HepG2 (cell line): ENCODE measurements at regions not wholly inside any gene's neighbourhood (a gene's known extent, or its start where the extent isn't known, plus 50 kb on each side); places are given as distances from the start of the nearest gene placed in this dataset.

Experiments used
- HES4 ChIP-seq: sonication (generic); formaldehyde crosslinking; IDR thresholded peaks from 2 replicates; pipeline ENCODE4 v1.9.0; 2021; ENCODE audit warnings: mild to moderate bottlenecking, missing genetic modification reagents, borderline replicate concordance
- PHF20 ChIP-seq: sonication (generic); formaldehyde crosslinking; IDR thresholded peaks from 2 replicates; pipeline ENCODE4 v1.5.0; 2020; ENCODE audit warnings: mild to moderate bottlenecking, missing genetic modification reagents
- POGZ ChIP-seq: sonication (generic); formaldehyde crosslinking; IDR thresholded peaks from 2 replicates; pipeline ENCODE4 v1.4.0; 2020; ENCODE audit warnings: mild to moderate bottlenecking, missing genetic modification reagents
- PRPF4 ChIP-seq: fragments of 200-400 bp; formaldehyde crosslinking; IDR thresholded peaks from 2 replicates; pipeline ENCODE4 v1.6.1; 2016; ENCODE audit warnings: low read length, low read depth; ENCODE audit not compliant: poor library complexity, severe bottlenecking
- RBAK ChIP-seq: sonication (generic); formaldehyde crosslinking; IDR thresholded peaks from 2 replicates; pipeline ENCODE4 v1.5.1; 2020; ENCODE audit warnings: mild to moderate bottlenecking, missing genetic modification reagents
- RBFOX2 ChIP-seq: fragments of 200-400 bp; formaldehyde crosslinking; IDR thresholded peaks from 2 replicates; pipeline ENCODE4 v1.6.1; 2017; ENCODE audit warnings: low read depth, mild to moderate bottlenecking, low read length
- SALL2 ChIP-seq: sonication (generic); formaldehyde crosslinking; IDR thresholded peaks from 2 replicates; pipeline ENCODE4 v1.8.1; 2023; ENCODE audit warnings: mild to moderate bottlenecking, missing genetic modification reagents, inconsistent platforms
- ZC3H13 ChIP-seq: sonication (generic); formaldehyde crosslinking; IDR thresholded peaks from 2 replicates; pipeline ENCODE4 v1.8.1; 2023; ENCODE audit warnings: mild to moderate bottlenecking, missing genetic modification reagents, moderate library complexity
- ZFP36L1 ChIP-seq: sonication (generic); formaldehyde crosslinking; IDR thresholded peaks from 2 replicates; pipeline ENCODE4 v1.8.0; 2022; ENCODE audit warnings: mild to moderate bottlenecking, missing genetic modification reagents, moderate library complexity
- ZNF12 ChIP-seq: sonication (generic); formaldehyde crosslinking; IDR thresholded peaks from 2 replicates; pipeline ENCODE4 v1.5.0; 2020; ENCODE audit warnings: missing genetic modification reagents
- ZNF292 ChIP-seq: sonication (generic); formaldehyde crosslinking; IDR thresholded peaks from 2 replicates; pipeline ENCODE4 v1.8.1; 2022; ENCODE audit warnings: mild to moderate bottlenecking, low read depth, missing genetic modification reagents, borderline replicate concordance
- ZNF33A ChIP-seq: sonication (generic); formaldehyde crosslinking; IDR thresholded peaks from 2 replicates; pipeline ENCODE4 v1.5.1; 2020; ENCODE audit warnings: missing genetic modification reagents, mild to moderate bottlenecking, moderate library complexity, borderline replicate concordance
- ZNF383 ChIP-seq: sonication (generic); formaldehyde crosslinking; IDR thresholded peaks from 2 replicates; pipeline ENCODE4 v1.4.0; 2020; ENCODE audit warnings: missing genetic modification reagents, mild to moderate bottlenecking, borderline replicate concordance
- ZNF44 ChIP-seq: sonication (generic); formaldehyde crosslinking; IDR thresholded peaks from 2 replicates; pipeline ENCODE4 v1.5.1; 2020; ENCODE audit warnings: mild to moderate bottlenecking, missing genetic modification reagents
- ZNF589 ChIP-seq: sonication (generic); formaldehyde crosslinking; conservative IDR thresholded peaks from 2 replicates; pipeline ENCODE4 v1.8.0; 2022; ENCODE audit warnings: mild to moderate bottlenecking, moderate library complexity, missing genetic modification reagents
- ZNF720 ChIP-seq: sonication (generic); formaldehyde crosslinking; IDR thresholded peaks from 2 replicates; pipeline ENCODE4 v1.4.0; 2020; ENCODE audit warnings: missing genetic modification reagents
- ZSCAN21 ChIP-seq: sonication (generic); formaldehyde crosslinking; IDR thresholded peaks from 2 replicates; pipeline ENCODE4 v1.8.0; 2022; ENCODE audit warnings: mild to moderate bottlenecking, missing genetic modification reagents, moderate library complexity, borderline replicate concordance
- TF ChIP-seq, protein P1 (sequence below): sonication (generic); formaldehyde crosslinking; conservative IDR thresholded peaks from 2 replicates; pipeline ENCODE4 v1.4.0; 2020; ENCODE audit warnings: missing genetic modification reagents
- TF ChIP-seq, protein P2 (sequence below): IDR thresholded peaks from 2 replicates; pipeline ENCODE4 v1.6.1; 2016; ENCODE audit warnings: missing compliant biosample characterization, missing genetic modification reagents, borderline replicate concordance
- TF ChIP-seq, protein P3 (sequence below): sonication (generic); formaldehyde crosslinking; IDR thresholded peaks from 2 replicates; pipeline ENCODE4 v1.4.0; 2020; ENCODE audit warnings: low read depth, mild to moderate bottlenecking, missing genetic modification reagents
- TF ChIP-seq, protein P4 (sequence below): IDR thresholded peaks from 2 replicates; pipeline ENCODE4 v1.6.1; 2016; ENCODE audit warnings: missing genetic modification reagents, missing compliant biosample characterization
- TF ChIP-seq, protein P5 (sequence below): sonication (generic); formaldehyde crosslinking; IDR thresholded peaks from 2 replicates; pipeline ENCODE4 v1.5.1; 2020; ENCODE audit warnings: mild to moderate bottlenecking, missing genetic modification reagents, borderline replicate concordance

DNA sequence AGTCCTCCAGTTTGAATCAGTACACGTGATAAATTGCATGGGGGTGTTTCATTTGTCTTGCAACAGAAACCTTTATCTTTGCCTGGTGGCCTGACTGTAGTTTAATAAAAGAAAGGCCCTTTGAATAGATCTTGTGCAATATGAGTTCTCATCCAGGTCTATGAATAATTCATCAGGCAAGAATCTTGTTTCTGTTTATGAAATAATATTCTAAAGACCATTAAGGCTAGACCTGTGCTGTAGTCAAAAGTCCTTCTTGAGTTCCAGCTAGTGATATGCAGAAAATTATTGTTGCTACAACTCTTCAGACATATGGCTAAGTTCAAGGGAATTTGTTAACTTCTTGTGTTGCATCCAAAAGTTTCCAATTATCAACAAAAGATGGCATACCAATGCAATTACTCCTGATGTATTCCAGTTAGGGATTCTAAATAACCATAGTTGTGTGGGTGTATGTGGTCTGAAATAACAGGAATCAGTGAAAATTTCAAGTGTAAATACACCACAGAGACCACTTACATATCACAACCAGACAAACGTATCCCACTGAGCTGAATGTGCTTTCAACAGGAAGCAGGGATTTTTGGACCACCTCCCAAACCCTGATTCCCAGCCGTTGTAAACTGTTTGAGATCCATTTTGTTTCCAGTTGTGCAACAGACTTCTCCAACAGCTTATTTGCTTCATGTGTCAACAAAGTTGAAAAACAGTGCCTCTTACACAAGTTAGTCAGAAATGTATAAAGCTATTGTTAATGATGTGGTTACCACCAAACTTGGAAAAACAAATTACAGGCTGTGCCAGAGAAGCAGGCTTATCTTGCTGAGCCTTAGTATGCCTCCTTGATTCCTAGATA, 54.7 kb upstream of the BICC1 start (continued):
- TF ChIP-seq, protein P1, sequence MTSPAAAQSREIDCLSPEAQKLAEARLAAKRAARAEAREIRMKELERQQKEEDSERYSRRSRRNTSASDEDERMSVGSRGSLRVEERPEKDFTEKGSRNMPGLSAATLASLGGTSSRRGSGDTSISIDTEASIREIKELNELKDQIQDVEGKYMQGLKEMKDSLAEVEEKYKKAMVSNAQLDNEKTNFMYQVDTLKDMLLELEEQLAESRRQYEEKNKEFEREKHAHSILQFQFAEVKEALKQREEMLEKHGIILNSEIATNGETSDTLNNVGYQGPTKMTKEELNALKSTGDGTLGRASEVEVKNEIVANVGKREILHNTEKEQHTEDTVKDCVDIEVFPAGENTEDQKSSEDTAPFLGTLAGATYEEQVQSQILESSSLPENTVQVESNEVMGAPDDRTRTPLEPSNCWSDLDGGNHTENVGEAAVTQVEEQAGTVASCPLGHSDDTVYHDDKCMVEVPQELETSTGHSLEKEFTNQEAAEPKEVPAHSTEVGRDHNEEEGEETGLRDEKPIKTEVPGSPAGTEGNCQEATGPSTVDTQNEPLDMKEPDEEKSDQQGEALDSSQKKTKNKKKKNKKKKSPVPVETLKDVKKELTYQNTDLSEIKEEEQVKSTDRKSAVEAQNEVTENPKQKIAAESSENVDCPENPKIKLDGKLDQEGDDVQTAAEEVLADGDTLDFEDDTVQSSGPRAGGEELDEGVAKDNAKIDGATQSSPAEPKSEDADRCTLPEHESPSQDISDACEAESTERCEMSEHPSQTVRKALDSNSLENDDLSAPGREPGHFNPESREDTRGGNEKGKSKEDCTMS = no peak
- TF ChIP-seq ZSCAN21 (no peak), ZC3H13 (CRISPR knock-in tag) (no peak), POGZ (CRISPR knock-in tag) (peak; percentile 33; the same call in 1 of the 2 replicates), RBAK (no peak), PHF20 (CRISPR knock-in tag) (no peak), ZNF720 (CRISPR knock-in tag) (no peak), ZNF589 (no peak), ZNF383 (CRISPR knock-in tag) (no peak), PRPF4 (no peak), ZFP36L1 (CRISPR knock-in tag) (no peak), ZNF12 (no peak), ZNF292 (CRISPR knock-in tag) (no peak), SALL2 (CRISPR knock-in tag) (no peak), HES4 (CRISPR knock-in tag) (no peak), ZNF44 (no peak), RBFOX2 (no peak), ZNF33A (CRISPR knock-in tag) (no peak)
- TF ChIP-seq, protein P2, sequence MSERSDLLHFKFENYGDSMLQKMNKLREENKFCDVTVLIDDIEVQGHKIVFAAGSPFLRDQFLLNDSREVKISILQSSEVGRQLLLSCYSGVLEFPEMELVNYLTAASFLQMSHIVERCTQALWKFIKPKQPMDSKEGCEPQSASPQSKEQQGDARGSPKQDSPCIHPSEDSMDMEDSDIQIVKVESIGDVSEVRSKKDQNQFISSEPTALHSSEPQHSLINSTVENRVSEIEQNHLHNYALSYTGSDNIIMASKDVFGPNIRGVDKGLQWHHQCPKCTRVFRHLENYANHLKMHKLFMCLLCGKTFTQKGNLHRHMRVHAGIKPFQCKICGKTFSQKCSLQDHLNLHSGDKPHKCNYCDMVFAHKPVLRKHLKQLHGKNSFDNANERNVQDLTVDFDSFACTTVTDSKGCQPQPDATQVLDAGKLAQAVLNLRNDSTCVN = no peak
- TF ChIP-seq, protein P3, sequence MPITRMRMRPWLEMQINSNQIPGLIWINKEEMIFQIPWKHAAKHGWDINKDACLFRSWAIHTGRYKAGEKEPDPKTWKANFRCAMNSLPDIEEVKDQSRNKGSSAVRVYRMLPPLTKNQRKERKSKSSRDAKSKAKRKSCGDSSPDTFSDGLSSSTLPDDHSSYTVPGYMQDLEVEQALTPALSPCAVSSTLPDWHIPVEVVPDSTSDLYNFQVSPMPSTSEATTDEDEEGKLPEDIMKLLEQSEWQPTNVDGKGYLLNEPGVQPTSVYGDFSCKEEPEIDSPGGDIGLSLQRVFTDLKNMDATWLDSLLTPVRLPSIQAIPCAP (CRISPR knock-in tag) = no peak
- TF ChIP-seq, protein P4, sequence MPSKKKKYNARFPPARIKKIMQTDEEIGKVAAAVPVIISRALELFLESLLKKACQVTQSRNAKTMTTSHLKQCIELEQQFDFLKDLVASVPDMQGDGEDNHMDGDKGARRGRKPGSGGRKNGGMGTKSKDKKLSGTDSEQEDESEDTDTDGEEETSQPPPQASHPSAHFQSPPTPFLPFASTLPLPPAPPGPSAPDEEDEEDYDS (CRISPR knock-in tag) = no peak
- TF ChIP-seq, protein P5, sequence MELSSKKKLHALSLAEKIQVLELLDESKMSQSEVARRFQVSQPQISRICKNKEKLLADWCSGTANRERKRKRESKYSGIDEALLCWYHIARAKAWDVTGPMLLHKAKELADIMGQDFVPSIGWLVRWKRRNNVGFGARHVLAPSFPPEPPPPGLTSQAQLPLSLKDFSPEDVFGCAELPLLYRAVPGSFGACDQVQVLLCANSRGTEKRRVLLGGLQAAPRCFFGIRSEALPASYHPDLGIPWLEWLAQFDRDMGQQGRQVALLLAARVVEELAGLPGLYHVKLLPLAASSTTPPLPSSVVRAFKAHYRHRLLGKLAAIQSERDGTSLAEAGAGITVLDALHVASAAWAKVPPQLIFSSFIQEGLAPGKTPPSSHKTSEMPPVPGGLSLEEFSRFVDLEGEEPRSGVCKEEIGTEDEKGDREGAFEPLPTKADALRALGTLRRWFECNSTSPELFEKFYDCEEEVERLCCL (CRISPR knock-in tag) = no peak
